GM18907 (cell line): ENCODE measurements at regions not wholly inside any gene's neighbourhood (a gene's known extent, or its start where the extent isn't known, plus 50 kb on each side); places are given as distances from the start of the nearest gene placed in this dataset.
A peak's percentile ranks its signal among the peaks of the same experiment; 100 is the strongest.

ENCODE experiments used
- ATAC-seq: cut with Tn5 transposase; IDR thresholded peaks from one replicate; pipeline ENCODE4 v1.9.1; 2021; ENCODE audit warnings: mild to moderate bottlenecking, moderate library complexity; ENCODE audit not compliant: unreplicated experiment

GRCh38 chr9:82367929-82368328 is 379.4 kb downstream of the SPATA31D1 start:
- no peak for ATAC-seq

- no peak for ATAC-seq
Observed at GRCh38 chr9:82369251-82369945, 380.8 kb downstream of the SPATA31D1 start.

- no peak for ATAC-seq
Observed at GRCh38 chr9:82375041-82375440, 386.5 kb downstream of the SPATA31D1 start.

- no peak for ATAC-seq
Observed at GRCh38 chr9:82376677-82377232, 388.2 kb downstream of the SPATA31D1 start.

GRCh38 chr9:82382887-82383616 is 394.5 kb downstream of the SPATA31D1 start:
- no peak for ATAC-seq

GRCh38 chr9:82385633-82386032 is 397.1 kb downstream of the SPATA31D1 start:
- no peak for ATAC-seq

- ATAC-seq: no peak
Observed at GRCh38 chr9:82397534-82397933, 409.0 kb downstream of the SPATA31D1 start.

GRCh38 chr9:82404196-82404870 is 415.8 kb downstream of the SPATA31D1 start:
- ATAC-seq: no peak

- ATAC-seq: no peak
Observed at GRCh38 chr9:82404881-82405280, 416.3 kb downstream of the SPATA31D1 start.

GRCh38 chr9:82406456-82407085 is 418.0 kb downstream of the SPATA31D1 start:
- no peak for ATAC-seq

- peak; percentile 98 for ATAC-seq
Observed at GRCh38 chr9:82410306-82410705, 421.7 kb downstream of the SPATA31D1 start.

GRCh38 chr9:82410866-82411265 is 422.3 kb downstream of the SPATA31D1 start:
- ATAC-seq: peak; percentile 36

GRCh38 chr9:82412586-82413305 is 424.2 kb downstream of the SPATA31D1 start:
- no peak for ATAC-seq

GRCh38 chr9:82417501-82417900 is 428.9 kb downstream of the SPATA31D1 start:
- no peak for ATAC-seq

- no peak for ATAC-seq
Observed at GRCh38 chr9:82418334-82418733, 429.8 kb downstream of the SPATA31D1 start.

- ATAC-seq: no peak
Observed at GRCh38 chr9:82419696-82420486, 431.3 kb downstream of the SPATA31D1 start.

- ATAC-seq: no peak
Observed at GRCh38 chr9:82421498-82421897, 432.9 kb downstream of the SPATA31D1 start.

GRCh38 chr9:82423700-82424099 is 435.1 kb downstream of the SPATA31D1 start:
- no peak for ATAC-seq

GRCh38 chr9:82424599-82425120 is 436.1 kb downstream of the SPATA31D1 start:
- ATAC-seq: no peak
